A549 (cell line): ENCODE measurements at regions not wholly inside any gene's neighbourhood (a gene's known extent, or its start where the extent isn't known, plus 50 kb on each side); places are given as distances from the start of the nearest gene placed in this dataset.

Source experiments
- CTCF ChIP-seq: fragments of >200 bp; sonication (Bioruptor Twin); formaldehyde crosslinking; IDR thresholded peaks from 3 replicates; pipeline ENCODE4 v1.5.1; 2016
- JUN ChIP-seq, 2 experiments: fragments of >200 bp; sonication (Bioruptor Twin); formaldehyde crosslinking; IDR thresholded peaks; 2 replicates in 1 of 2; 3 replicates in 1 of 2; pipeline ENCODE4 v1.6.1; 2016 to 2017
- POLR2A ChIP-seq: IDR thresholded peaks from 2 replicates; pipeline ENCODE4 v1.6.1; 2012; ENCODE audit warnings: mild to moderate bottlenecking, low read length
- POLR2AphosphoS2 ChIP-seq: conservative IDR thresholded peaks from 2 replicates; pipeline ENCODE4 v1.6.1; 2012; ENCODE audit warnings: low read length, improper control_type of control experiment, inconsistent platforms
- RNF2 ChIP-seq: fragments of 200-600 bp; sonication (generic); IDR thresholded peaks from 2 replicates; pipeline ENCODE4 v1.6.1; 2016; ENCODE audit warnings: low read depth, mild to moderate bottlenecking, antibody characterized with exemption, moderate library complexity, borderline replicate concordance
- SMC3 ChIP-seq: fragments of >200 bp; sonication (Bioruptor Twin); formaldehyde crosslinking; IDR thresholded peaks from 3 replicates; pipeline ENCODE4 v1.6.1; 2018; ENCODE audit warnings: inconsistent platforms

- TF ChIP-seq CTCF (no peak), POLR2AphosphoS2 (no peak), RNF2 (no peak), JUN (IDR thresholded peaks at IDR 0.05) (no peak), POLR2A (no peak), SMC3 (no peak)
These were observed 89.5 kb upstream of the SNCAIP start for GRCh38 chr5:122222580-122222979.
